Tibial artery (tissue), 4 donors: ENCODE measurements at regions not wholly inside any gene's neighbourhood (a gene's known extent, or its start where the extent isn't known, plus 50 kb on each side); places are given as distances from the start of the nearest gene placed in this dataset.
A peak's percentile ranks its signal among the peaks of the same experiment; 100 is the strongest.

Source experiments
- DNase-seq, 2 donors: peaks; one replicate each; pipeline ENCODE4 v3.0.0-alpha.2; 2019
- H3K27ac ChIP-seq, 2 donors: fragments of 200-600 bp; sonication (generic) in 1 of 2; 1 replicate in 1 of 2; 2 replicates in 1 of 2; pipeline ENCODE4 v1.5.1; 2018 to 2019; ENCODE audit warnings: mild to moderate bottlenecking in 1 of 2
- H3K27me3 ChIP-seq, 2 donors: fragments of 200-600 bp; sonication (generic) in 1 of 2; one replicate each; pipeline versions ENCODE4 v1.5.1 to v1.6.0; 2016 to 2019
- H3K36me3 ChIP-seq, 3 donors: fragments of 200-600 bp; sonication (generic) in 2 of 3; one replicate each; pipeline ENCODE4 v1.5.1; 2016 to 2019; ENCODE audit warnings: mild to moderate bottlenecking in 2 of 3
- H3K4me1 ChIP-seq, 4 donors: fragments of 200-600 bp; sonication (generic) in 2 of 4; 1 replicate in 3 of 4; 2 replicates in 1 of 4; pipeline ENCODE4 v1.5.1; 2016 to 2019
- H3K4me3 ChIP-seq, 2 donors: fragments of 200-600 bp; sonication (generic) in 1 of 2; 1 replicate in 1 of 2; 2 replicates in 1 of 2; pipeline ENCODE4 v1.5.1; 2018 to 2019; ENCODE audit warnings: mild to moderate bottlenecking in 2 of 2
- H3K9me3 ChIP-seq, 3 donors: fragments of 200-600 bp; sonication (generic) in 1 of 3; one replicate each; pipeline ENCODE4 v1.5.1; 2016 to 2019
- intact Hi-C: fragments of 100-400 bp; cut with DNase I; formaldehyde crosslinking; loops from one replicate; pipeline ENCODE4 v1.15.0; 2023; ENCODE audit warnings: low total_unique reads
- TF ChIP-seq, protein P1 (sequence below), 2 experiments: fragments of 200-600 bp in 1 of 2; fragments of 450-650 bp in 1 of 2; IDR thresholded peaks; one replicate each; pipeline ENCODE4 v1.5.1; 2017 to 2019; ENCODE audit warnings: antibody characterized with exemption in 2 of 2, mild to moderate bottlenecking in 1 of 2, moderate library complexity in 1 of 2

DNA sequence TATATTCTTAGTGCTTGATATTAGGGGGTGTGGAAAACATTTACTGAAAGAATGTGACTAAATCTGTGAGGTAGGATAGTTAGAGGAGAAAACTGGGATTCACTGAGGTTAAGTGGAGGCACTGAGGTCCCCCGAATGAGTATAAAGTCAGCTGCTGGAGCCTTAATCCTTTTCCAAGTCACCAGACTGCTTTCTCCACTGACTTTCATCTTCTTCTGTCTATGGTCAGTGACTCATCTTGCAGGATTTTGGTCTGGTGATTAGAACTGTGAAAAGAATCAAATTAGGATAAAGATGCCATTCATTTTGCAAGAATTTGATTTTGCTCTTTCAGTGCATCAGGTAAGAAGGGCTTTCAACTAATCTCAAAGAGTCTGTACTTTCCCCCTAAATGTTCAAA is 89.3 kb upstream of the ALDH1A1 start:
- intact Hi-C loops: no loop called here
- Histone ChIP-seq H3K4me3 (no peak overlapping the region), H3K27ac (no peak overlapping the region), H3K27me3 (no peaks in the 10 kb centered on the region), H3K9me3 (no peaks in the 10 kb centered on the region), H3K4me1 (peaks cover 0 to 32% (median 20%) of the 10 kb centered on the region in 4 donors), H3K36me3 (no peaks in the 10 kb centered on the region)
- DNase-seq: no peak
- TF ChIP-seq, protein P1, sequence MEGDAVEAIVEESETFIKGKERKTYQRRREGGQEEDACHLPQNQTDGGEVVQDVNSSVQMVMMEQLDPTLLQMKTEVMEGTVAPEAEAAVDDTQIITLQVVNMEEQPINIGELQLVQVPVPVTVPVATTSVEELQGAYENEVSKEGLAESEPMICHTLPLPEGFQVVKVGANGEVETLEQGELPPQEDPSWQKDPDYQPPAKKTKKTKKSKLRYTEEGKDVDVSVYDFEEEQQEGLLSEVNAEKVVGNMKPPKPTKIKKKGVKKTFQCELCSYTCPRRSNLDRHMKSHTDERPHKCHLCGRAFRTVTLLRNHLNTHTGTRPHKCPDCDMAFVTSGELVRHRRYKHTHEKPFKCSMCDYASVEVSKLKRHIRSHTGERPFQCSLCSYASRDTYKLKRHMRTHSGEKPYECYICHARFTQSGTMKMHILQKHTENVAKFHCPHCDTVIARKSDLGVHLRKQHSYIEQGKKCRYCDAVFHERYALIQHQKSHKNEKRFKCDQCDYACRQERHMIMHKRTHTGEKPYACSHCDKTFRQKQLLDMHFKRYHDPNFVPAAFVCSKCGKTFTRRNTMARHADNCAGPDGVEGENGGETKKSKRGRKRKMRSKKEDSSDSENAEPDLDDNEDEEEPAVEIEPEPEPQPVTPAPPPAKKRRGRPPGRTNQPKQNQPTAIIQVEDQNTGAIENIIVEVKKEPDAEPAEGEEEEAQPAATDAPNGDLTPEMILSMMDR (IDR thresholded peaks at IDR 0.05): no peak

DNA sequence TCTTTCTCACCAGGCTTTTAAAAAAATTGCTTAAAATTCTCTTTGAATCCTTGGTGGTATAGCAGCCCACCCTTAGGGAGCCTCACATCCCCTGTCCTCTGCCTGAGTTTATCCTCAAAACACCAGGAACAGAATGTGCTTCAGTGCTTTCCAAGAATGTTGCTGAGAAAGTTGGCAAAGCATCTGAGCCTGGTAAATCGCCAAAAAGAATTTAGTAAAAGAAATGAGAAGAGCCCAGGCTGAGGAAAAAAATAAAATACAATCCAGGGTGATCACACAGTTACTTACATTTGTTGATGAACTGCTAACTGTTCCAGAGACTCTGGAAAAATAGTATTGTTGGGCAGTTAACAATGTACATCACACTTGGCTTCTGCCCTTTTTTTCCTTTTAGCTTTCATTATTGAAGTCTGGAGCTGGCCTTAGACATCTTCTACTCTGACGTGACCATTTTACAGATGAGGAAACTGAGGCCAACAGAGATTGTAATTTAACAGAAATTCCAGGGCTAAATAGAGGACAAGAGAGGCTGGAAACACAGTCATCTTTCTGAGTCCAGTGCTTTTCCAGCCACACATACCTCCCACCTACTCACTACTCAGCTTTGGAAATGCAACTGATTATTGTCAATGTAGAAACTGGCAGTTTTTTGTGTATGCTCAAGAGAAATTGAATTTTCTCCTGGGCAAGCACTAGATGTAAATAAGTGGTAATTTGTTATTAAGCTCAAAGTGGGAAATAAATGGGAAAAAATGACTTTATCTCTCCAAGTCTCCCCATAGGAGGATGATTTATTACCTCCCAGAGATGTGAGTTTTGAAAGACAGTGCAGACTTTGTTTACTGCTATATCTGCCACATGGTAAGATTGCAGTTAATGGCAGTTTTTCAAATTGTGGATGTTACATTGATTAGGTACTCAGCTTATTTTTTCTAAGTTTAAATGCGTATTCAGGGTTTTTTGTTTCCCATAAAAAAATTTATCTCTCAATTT is 86.7 kb upstream of the ALDH1A1 start:
- H3K4me3 ChIP-seq: no peak overlapping the region
- no peaks in the 10 kb centered on the region for H3K9me3 ChIP-seq
- H3K36me3 ChIP-seq: no peaks in the 10 kb centered on the region
- H3K27ac ChIP-seq: peak overlapping the region; percentile 82
- intact Hi-C loops: no loop called here
- no peaks in the 10 kb centered on the region for H3K27me3 ChIP-seq
- peaks cover 0 to 48% (median 20%) of the 10 kb centered on the region in 4 donors for H3K4me1 ChIP-seq
- peak in 1 of 2 donors; percentile 63 for DNase-seq
- TF ChIP-seq, protein P1 (IDR thresholded peaks at IDR 0.05): no peak

DNA sequence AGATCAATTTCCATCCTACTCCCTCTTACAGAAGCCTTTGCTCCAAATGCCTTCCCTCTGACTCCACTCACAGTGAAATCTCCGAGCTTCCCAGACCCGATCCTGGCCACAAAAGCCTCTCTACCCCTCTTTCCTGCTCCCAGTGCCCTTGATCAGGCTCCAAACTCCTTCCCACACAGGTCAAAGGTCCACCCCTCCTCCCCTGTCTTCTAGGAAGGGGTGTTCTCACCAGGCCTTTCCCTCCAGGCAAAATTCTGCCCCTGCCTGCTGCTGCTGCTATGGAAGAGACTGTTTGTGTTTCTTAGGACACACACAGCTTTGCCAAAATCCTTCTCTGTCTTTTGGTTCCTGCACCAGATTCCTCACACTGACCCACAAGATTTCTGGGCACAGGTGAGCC is 85.8 kb upstream of the ALDH1A1 start:
- Histone ChIP-seq H3K27me3 (no peaks in the 10 kb centered on the region), H3K27ac (peak overlapping the region; percentile 82), H3K4me1 (peaks cover 0 to 48% (median 20%) of the 10 kb centered on the region in 4 donors), H3K9me3 (no peaks in the 10 kb centered on the region), H3K36me3 (no peaks in the 10 kb centered on the region), H3K4me3 (peak overlapping the region in 1 of 2 donors; percentile 27)
- intact Hi-C loops: no loop called here
- TF ChIP-seq, protein P1 (IDR thresholded peaks at IDR 0.05): no peak
- peak; percentile 57 to 80 for DNase-seq

DNA sequence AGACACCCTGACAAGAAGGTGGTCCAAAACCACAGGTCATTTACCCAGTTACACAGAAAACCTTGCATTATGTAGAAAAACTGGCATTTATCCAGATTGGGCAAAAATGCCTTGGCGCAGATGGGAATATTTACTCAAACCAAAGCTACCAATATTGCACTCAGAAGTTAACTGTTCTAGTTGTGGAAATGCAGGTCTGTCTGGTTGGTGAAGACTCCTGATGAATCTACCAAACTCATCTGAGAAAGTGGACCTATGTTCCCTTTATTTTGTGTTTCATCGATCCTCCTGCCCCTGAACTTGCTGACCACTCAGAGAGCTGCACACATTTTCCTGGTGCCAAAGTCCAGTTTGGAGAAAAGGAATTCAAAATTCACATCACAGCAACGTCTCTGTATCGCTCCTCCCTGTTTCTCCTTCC is 85.2 kb upstream of the ALDH1A1 start:
- Histone ChIP-seq H3K9me3 (no peaks in the 10 kb centered on the region), H3K27me3 (no peaks in the 10 kb centered on the region), H3K27ac (peak overlapping the region; percentile 82), H3K4me3 (peak overlapping the region in 1 of 2 donors; percentile 27), H3K36me3 (no peaks in the 10 kb centered on the region), H3K4me1 (peaks cover 0 to 48% (median 20%) of the 10 kb centered on the region in 4 donors)
- intact Hi-C loops: no loop called here
- no peak for DNase-seq
- TF ChIP-seq, protein P1 (IDR thresholded peaks at IDR 0.05): no peak

DNA sequence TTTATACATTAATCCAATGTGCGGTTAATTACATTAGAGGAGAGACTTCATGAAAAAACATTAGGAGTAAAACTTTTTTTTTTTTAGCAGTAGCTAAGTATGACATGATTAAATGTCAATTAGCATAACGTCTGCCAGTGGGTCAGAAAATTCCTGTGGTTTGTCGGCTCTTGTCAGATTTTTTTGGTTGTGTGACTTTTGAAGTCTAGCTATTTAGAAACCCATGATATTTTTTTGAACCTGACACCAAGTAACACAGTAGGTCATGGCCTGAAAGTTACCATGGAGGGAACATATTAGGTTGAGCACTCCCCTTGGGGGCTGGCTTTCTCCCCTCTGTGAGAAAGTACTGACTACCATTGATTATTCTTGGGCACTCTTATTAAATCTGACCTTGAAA is 84.8 kb upstream of the ALDH1A1 start:
- Histone ChIP-seq H3K4me3 (no peak overlapping the region), H3K36me3 (no peaks in the 10 kb centered on the region), H3K4me1 (peaks cover 0 to 48% (median 20%) of the 10 kb centered on the region in 4 donors), H3K27me3 (no peaks in the 10 kb centered on the region), H3K9me3 (no peaks in the 10 kb centered on the region), H3K27ac (peak overlapping the region; percentile 82)
- intact Hi-C loops: no loop called here
- DNase-seq: no peak
- TF ChIP-seq, protein P1 (IDR thresholded peaks at IDR 0.05): no peak
